ENCODE measurements at regions not wholly inside any gene's neighbourhood (a gene's known extent, or its start where the extent isn't known, plus 50 kb on each side); places are given as distances from the start of the nearest gene placed in this dataset.
A peak's percentile ranks its signal among the peaks of the same experiment; 100 is the strongest.

GRCh38 chr7:17558135-17558534 is 259.7 kb downstream of the AHR start:
- H3K4me3 ChIP-seq = no peak overlapping the region
- H3K9me3 ChIP-seq = no peaks in the 10 kb centered on the region
- no peak for DNase-seq (ENCODE audit: extremely low spot score in 2 of 2)
- TF ChIP-seq POLR2AphosphoS5 (IDR thresholded peaks at IDR 0.05; ENCODE audit: insufficient read depth in 1 of 2, low read depth in 1 of 2) (no peak), POLR2A (IDR thresholded peaks at IDR 0.05) (no peak)
- TF ChIP-seq, protein P1, sequence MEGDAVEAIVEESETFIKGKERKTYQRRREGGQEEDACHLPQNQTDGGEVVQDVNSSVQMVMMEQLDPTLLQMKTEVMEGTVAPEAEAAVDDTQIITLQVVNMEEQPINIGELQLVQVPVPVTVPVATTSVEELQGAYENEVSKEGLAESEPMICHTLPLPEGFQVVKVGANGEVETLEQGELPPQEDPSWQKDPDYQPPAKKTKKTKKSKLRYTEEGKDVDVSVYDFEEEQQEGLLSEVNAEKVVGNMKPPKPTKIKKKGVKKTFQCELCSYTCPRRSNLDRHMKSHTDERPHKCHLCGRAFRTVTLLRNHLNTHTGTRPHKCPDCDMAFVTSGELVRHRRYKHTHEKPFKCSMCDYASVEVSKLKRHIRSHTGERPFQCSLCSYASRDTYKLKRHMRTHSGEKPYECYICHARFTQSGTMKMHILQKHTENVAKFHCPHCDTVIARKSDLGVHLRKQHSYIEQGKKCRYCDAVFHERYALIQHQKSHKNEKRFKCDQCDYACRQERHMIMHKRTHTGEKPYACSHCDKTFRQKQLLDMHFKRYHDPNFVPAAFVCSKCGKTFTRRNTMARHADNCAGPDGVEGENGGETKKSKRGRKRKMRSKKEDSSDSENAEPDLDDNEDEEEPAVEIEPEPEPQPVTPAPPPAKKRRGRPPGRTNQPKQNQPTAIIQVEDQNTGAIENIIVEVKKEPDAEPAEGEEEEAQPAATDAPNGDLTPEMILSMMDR (IDR thresholded peaks at IDR 0.05) = no peak
- intact Hi-C loops (cut with DNase I) = no loop called here
- H3K4me1 ChIP-seq = peaks cover 55% of the 10 kb centered on the region
- peak overlapping the region; percentile 23 for H3K27ac ChIP-seq
- no peaks in the 10 kb centered on the region for H3K27me3 ChIP-seq
- no peaks in the 10 kb centered on the region for H3K36me3 ChIP-seq

DNA sequence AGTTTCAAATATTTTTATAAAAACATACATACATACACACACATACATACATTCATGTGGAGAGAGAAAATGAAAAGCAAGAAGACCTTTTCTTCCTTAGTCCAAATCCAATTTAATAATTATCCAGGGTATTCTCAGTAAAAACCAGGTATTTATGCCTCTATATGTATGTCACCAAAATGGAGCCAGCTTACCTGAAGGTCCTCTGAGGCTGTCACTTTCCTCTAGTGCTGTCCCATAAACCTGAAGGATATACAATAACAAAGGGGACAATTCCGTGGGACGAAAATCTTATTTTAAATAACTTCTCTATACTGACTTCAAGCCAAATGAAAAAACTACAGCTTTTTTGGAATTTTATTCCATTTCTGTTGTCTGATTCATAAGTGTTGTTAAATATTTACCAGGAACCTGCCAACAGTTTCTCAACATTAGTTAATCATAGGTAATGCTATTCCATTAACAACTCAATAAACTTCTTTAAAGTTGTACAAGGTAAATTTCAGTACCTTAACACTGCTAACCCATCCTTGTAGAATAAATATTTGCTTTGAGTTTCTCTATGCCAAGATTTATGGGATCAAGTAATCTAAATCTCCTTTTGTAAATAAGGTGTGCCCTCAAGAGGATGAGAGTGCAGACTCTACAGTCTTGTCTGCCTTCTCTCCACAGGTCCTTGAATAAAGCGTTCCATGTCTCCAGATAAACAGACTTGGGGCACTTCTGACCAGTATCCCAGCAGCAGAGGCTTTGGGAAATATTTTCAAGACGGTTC is 260.3 kb downstream of the AHR start:
- H3K27me3 ChIP-seq = no peaks in the 10 kb centered on the region
- H3K27ac ChIP-seq = peak overlapping the region; percentile 23
- H3K4me1 ChIP-seq = peaks cover 55% of the 10 kb centered on the region

DNA sequence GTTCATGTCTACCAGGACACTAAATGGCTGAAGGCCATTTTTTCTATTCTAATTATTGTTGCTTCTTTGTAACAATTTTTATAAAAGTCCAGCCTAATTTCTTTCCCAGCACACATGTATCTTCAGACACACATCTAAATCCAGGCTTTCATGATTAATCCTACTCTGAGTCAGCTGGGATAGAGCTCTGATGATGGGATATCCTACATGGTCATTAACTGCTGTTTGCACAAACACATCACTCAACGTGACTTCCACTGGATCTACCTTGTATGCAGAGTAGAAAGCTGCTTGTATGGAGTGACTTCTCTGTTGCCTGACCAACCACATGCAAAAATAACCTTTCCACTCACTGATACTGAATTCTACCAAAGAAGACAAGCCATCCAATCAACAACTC is 260.9 kb downstream of the AHR start:
- no peaks in the 10 kb centered on the region for H3K9me3 ChIP-seq
- intact Hi-C loops (cut with DNase I) = no loop called here
- no peak overlapping the region for H3K27ac ChIP-seq
- TF ChIP-seq POLR2AphosphoS5 (IDR thresholded peaks at IDR 0.05; ENCODE audit: insufficient read depth in 1 of 2, low read depth in 1 of 2) (no peak), POLR2A (IDR thresholded peaks at IDR 0.05) (no peak)
- TF ChIP-seq, protein P1 (IDR thresholded peaks at IDR 0.05) = no peak
- DNase-seq (ENCODE audit: extremely low spot score in 2 of 2) = no peak
- no peaks in the 10 kb centered on the region for H3K27me3 ChIP-seq
- peaks cover 54% of the 10 kb centered on the region for H3K4me1 ChIP-seq
- H3K36me3 ChIP-seq = no peaks in the 10 kb centered on the region
- no peak overlapping the region for H3K4me3 ChIP-seq

More for the DNA sequence above, 260.3 kb downstream of the AHR start:
- no peak for DNase-seq (ENCODE audit: extremely low spot score in 2 of 2)
- TF ChIP-seq, protein P1 (IDR thresholded peaks at IDR 0.05) = no peak
- no peak for TF ChIP-seq POLR2AphosphoS5 (IDR thresholded peaks at IDR 0.05; ENCODE audit: insufficient read depth in 1 of 2, low read depth in 1 of 2)
- no peak for TF ChIP-seq POLR2A (IDR thresholded peaks at IDR 0.05)
- intact Hi-C loops (cut with DNase I) = no loop called here
- Histone ChIP-seq H3K36me3 (no peaks in the 10 kb centered on the region), H3K9me3 (no peaks in the 10 kb centered on the region), H3K4me3 (no peak overlapping the region)

- TF ChIP-seq, protein P1 (IDR thresholded peaks at IDR 0.05) = no peak
- peak in 1 of 2 donors; percentile 53 for TF ChIP-seq POLR2AphosphoS5 (IDR thresholded peaks at IDR 0.05; ENCODE audit: insufficient read depth in 1 of 2, low read depth in 1 of 2)
- DNase-seq (ENCODE audit: extremely low spot score in 2 of 2) = no peak
- intact Hi-C loops (cut with DNase I) = no loop called here
- Histone ChIP-seq H3K36me3 (no peaks in the 10 kb centered on the region), H3K4me1 (peaks cover 43% of the 10 kb centered on the region), H3K27ac (no peak overlapping the region), H3K27me3 (no peaks in the 10 kb centered on the region), H3K9me3 (no peaks in the 10 kb centered on the region), H3K4me3 (no peak overlapping the region)
Measured at GRCh38 chr7:17560516-17560915, 262.1 kb downstream of the AHR start.

DNA sequence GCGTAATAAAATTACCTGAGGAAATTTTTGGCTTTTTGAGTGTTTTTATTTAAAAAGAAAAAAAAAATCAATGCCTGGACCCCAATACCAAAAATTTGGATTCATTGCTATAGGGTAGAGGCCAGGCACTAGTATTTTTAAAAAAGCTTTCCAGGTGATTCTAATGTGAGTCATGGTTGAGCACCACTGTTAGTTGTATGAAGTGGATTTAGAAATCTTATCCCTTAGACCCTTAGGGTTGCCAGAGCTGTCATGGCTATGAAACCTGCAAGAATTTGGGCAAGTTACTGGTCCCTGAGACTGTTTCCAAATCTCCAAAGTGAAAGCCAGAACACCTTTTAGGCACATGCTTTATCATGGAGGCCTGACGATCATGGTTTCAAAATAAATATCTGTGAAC is 262.5 kb downstream of the AHR start:
- no peaks in the 10 kb centered on the region for H3K36me3 ChIP-seq
- no peak for DNase-seq (ENCODE audit: extremely low spot score in 2 of 2)
- peaks cover 38% of the 10 kb centered on the region for H3K4me1 ChIP-seq
- H3K27me3 ChIP-seq = no peaks in the 10 kb centered on the region
- no peak overlapping the region for H3K4me3 ChIP-seq
- intact Hi-C loops (cut with DNase I) = no loop called here
- TF ChIP-seq, protein P1 (IDR thresholded peaks at IDR 0.05) = no peak
- no peak for TF ChIP-seq POLR2AphosphoS5 (IDR thresholded peaks at IDR 0.05; ENCODE audit: insufficient read depth in 1 of 2, low read depth in 1 of 2)
- no peak for TF ChIP-seq POLR2A (IDR thresholded peaks at IDR 0.05)
- H3K9me3 ChIP-seq = no peaks in the 10 kb centered on the region
- no peak overlapping the region for H3K27ac ChIP-seq

Measured in vagina (tissue), 2 donors.